ENCODE measurements at regions not wholly inside any gene's neighbourhood (a gene's known extent, or its start where the extent isn't known, plus 50 kb on each side); places are given as distances from the start of the nearest gene placed in this dataset.
"Not testable (repeated sequence)": the region's sequence is repeated elsewhere in the genome, so short reads cannot be mapped to it uniquely, and the experiment has no call there.

DNA sequence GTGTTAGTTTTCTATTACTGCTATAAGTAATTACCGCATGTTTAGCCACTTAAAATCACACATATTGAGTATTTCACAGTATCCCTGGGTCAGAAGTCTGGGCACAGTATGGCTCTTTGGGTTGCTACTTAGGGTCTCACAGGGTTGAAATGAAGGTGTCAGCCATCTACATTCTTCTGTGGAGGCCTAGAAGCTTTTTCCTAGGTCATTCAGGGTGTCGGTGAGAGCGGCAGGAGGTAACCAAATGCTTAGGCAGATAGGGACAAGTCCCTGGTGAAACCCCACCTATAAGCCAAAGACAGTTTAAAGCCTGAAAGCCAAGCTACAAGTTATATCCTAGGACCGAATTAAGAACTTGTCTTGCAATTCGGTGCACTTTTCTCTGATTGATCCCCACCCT lies 856.7 kb downstream of the PCDH17 start:
- DNase-seq (ENCODE audit: low read depth), result no peak

DNA sequence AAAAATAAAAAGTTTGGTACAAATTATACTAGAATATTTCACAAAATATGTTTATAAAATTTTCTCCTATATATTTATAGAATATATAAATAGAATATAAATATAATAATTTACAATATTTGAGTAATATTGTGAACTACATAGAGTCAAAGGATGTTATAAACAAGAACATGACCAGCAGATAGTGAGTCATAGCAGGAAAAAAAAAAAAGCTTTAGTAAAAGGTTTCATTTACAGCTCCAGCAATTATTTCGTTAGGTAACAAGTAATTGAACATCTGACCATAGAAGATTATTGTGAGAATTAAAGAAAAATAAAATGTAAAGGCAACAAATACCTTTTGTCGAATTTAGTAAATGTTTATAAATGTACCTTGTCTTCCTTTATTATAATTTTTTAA lies 864.1 kb downstream of the PCDH17 start:
- DNase-seq (ENCODE audit: low read depth), result no peak

DNA sequence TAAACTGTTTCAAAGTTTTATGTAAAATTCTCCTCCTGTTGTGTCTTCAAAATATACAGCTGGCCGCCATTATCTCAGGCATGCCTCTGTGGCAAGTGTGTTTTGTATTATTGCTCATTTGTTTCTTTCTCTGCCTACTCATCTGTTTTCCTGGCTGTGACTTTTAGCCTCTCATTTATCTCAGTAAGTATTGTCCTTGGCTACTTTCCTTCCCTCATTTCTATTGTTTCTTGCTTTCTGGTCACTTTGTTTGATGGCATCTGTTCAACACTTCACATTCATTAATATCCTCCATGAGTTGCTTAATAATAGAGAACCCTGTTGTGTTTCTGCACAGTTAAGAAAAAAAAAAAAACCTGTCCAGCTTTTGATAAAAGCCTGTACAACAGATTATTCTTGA lies 869.4 kb downstream of the PCDH17 start:
- DNase-seq (ENCODE audit: low read depth), result no peak

DNA sequence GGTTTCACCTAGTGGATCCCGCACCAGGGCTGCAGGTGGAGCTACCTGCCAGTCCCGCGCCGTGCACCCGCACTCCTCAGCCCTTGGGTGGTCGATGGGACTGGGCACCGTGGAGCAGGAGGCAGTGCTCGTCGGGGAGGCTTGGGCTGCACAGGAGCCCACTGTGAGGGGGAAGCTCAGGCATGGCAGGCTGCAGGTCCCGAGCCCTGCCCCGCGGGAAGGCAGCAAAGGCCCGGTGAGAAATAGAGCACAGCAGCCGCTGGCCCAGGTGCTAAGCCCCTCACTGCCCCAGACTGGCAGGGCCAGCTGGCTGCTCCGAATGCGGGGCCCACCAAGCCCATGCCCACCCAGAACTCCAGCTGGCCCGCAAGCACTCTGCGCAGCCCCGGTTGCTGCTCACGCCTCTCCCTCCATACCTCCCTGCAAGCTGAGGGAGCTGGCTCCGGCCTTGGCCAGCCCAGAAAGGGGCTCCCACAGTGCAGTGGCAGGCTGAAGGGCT lies 872.7 kb downstream of the PCDH17 start:
- DNase-seq (ENCODE audit: low read depth), result not testable (repeated sequence)

DNA sequence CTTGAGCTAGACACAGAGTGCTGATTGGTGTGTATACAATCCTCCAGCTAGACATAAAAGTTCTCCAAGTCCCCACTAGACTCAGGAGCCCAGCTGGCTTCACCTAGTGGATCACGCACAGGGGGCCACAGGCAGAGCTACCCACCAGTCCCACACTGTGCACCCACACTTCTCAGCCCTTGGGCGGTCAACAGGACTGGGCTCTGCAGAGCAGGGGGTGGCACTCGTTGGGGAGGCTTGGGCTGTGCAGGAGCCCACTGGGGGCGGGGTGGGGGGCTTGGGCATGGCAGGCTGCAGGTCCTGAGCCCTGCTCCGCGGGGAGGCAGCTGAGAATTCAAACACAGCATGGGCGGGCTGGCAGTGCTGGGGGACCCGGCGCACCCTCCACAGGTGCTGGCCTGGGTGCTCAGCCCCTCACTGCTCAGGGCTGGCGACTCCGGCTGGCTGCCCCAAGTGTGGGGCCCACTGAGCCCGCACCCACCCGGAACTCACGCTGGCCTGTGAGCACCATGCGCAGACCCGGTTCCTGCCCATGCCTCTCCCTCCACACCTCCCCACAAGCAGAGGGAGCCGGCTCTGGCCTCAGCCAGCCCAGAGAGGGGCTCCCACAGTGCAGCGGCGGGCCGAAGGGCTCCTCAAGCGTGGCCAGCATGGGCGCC lies 873.8 kb downstream of the PCDH17 start:
- not testable (repeated sequence) for DNase-seq (ENCODE audit: low read depth)

DNA sequence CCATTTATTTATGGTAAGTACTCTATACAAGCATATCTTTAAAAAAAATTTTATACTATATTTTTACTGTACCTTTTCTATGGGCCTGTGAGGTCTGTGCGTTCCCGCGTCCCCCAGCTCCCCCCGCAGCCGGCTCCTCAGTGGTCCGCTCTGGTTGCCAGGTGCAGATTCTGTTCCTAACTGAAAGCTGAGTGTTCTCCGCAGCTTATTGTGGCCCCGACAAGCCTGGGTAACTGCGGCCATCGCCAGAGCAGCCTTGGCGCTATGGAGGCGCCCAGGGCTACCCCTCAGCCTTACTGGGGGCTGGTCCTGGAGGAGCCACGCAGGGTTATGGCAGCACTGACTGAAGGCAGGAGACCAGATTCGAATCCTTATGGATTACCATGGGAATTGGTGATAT lies 896.8 kb downstream of the PCDH17 start:
- no peak for DNase-seq (ENCODE audit: low read depth)

DNA sequence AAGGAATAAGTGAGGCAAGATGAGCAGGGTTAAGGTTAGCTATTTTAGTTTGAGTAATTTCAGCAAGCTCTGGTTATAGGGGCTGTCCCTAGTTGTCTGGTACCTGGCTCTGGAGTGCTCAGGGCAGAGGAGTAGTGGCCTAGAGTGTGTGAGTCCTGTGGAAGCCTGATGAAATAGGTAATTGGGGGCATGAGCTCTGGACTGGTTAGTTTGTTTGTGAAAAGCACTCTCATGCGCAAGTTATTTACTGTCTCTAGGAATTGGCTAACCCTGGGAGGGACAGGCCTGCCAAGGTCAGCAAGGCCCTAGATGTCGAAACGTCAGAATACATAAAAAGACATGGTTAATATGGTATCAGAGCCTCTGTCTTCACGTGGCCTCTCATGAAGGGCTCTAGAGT lies 900.1 kb downstream of the PCDH17 start:
- no peak for DNase-seq (ENCODE audit: low read depth)

DNA sequence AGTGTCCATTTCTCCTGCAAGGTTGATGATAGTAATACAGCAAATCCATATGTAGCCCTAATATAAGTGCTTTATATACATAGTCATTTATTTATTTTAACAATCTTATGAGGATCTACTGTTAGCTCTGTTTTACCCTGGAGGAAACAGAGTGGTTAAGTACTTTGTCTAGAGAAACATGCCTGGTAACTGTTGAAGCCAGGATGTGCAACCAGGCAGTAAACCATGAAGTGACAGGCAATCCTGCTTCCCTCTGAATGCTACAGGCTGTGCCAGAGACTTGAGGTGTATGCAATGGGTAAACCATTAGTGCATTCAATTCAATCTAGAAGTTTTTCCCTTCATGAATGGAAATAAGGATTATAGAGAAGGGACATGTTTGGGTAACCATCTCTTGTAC lies 911.0 kb downstream of the PCDH17 start:
- no peak for DNase-seq (ENCODE audit: low read depth)

DNA sequence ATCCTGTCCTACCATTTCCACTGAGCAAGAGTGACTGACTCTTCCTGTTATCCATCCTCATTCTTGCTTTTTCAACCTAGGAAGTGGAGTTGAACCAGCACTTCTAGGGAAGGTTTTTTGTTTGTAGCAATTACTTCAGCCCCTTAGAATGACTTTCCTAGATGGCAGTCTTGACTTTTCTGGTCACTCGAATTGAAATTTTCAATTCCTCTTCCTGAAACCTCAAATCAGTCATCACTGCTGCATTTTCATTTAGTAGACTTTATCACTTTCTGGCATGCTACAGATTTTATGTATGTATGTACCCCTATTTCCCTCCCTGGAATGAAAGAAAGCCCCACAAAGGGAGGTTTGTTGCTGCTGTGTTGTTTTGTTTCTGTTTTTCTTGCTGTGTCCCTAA lies 915.9 kb downstream of the PCDH17 start:
- DNase-seq (ENCODE audit: low read depth), result no peak

DNA sequence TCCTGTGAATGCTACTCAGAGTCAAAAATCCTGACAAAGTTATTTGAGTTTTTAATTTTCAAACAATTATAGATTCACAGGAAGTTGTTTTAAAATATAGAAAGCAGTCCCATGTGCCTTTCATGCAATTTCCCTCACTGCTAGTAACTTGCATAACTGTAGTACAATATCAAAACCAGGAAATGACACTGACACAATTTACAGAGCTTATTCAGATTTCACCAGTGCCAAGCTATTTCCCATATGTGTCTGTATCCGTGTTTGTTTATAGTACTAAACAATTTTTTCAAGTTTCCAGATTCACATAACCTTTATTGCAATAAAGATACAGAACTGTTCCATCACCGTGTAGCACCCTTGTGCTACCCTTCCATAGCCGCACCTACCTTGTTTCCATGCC lies 934.6 kb downstream of the PCDH17 start:
- DNase-seq (ENCODE audit: low read depth), result no peak

DNA sequence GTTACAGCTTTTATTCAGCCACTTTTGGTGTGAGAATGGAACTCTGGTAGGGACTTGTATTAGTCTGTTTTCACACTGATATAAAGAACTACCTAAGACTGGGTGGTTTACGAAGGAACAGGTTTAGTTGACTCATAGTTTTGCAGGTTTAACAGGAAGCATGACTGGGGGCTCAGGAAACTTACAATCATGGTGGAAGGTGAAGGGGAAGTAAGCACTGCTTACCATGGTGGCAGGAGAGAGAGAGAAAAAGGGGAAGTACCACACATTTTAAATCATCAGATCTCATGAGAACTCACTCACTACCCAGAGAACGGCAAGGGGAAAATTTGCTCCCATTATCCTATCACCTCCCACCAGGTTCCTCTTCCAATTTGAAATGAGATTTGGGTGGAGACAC lies 942.2 kb downstream of the PCDH17 start:
- no peak for DNase-seq (ENCODE audit: low read depth)

DNA sequence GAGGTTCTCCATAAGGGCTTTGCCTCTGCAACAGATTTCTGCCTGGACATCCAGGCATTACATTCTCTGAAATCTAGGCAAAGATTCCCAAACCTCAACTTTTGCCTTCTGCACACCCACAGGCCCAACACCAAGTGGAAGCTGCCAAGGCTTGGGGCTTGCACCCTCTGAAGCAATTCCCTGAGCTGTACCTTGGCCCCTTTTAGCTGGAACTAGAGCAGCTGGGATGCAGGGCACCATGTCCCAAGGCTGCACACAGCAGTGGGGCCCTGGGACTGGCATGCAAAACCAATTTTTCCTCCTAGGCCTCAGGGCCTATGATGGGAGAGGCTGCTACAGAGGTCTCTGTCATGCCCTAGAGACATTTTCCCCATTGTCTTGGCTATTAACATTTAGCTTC lies 943.2 kb downstream of the PCDH17 start:
- no peak for DNase-seq (ENCODE audit: low read depth)

DNA sequence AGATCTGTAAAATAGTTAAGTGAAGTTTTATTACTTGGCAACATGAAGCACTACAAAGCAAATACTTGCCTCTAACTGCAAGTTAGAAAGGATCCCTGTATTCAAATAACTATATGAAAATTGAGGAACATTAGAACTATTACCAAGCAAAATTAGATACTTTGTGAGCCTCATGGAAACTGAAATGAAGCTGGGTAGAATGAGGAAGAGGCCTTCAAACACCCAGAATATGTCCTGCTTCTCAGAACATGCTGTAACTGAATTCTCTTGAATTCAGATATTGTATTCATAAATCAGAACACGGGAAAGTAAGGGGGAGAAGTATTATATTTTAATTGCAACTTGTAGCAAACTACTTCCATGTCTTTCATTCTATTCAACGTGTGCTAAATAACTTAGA lies 947.9 kb downstream of the PCDH17 start:
- DNase-seq (ENCODE audit: low read depth), result no peak

DNA sequence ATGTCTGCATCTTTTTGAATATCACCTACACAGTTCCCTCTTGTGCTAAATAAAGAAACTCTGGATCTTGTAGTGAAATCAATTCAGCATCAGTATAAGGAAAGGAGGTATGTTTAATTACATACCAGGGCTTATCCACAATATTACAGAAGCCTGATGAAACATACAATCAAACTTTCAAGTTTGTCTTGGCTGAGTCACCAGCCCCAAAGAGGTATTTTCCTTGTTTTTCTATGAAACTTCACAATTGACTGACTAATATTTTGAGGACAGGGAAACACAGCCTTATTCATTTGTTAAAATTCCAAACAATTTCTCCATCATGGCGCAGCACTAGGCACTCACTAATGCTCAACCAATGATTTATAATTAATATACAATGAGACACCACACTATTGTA lies 952.4 kb downstream of the PCDH17 start:
- no peak for DNase-seq (ENCODE audit: low read depth)

DNA sequence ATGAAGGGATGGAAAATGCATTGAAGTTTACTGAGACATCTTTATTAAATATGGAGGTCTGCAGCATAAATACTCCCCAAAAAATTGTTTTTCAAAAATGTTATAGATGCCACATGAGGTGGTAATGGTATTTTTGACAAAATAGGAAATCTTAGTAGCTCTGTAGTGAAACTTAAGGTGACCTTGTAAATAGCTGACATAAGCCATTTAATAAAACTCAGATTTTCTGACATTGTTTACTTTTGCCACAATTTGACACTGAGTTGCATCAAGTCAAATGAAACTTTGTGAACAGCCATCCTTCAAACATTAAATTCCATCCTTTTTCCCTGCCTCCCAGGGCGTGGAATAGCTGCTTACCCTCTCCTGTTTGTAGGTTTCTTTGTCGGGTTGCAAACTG lies 953.1 kb downstream of the PCDH17 start:
- DNase-seq (ENCODE audit: low read depth), result no peak

DNA sequence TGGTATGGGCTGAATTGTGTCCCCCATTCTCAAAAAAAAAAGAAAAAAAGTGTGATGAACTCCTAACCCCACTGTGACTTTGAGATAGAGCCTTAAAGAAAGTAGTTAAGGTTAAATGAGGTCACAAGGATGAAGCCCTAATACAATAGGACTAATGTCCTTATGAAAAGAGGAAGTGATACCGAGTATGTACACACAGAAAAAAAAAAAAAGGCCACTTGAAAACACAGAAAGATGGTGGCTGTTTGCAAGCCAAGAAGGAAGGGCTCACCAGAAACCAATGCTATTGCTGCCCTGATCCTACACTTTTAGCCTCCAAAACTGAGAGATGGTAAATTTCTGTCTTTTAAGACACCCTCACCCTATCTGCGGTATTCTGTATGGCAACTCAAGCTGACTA lies 955.6 kb downstream of the PCDH17 start:
- DNase-seq (ENCODE audit: low read depth), result no peak

DNA sequence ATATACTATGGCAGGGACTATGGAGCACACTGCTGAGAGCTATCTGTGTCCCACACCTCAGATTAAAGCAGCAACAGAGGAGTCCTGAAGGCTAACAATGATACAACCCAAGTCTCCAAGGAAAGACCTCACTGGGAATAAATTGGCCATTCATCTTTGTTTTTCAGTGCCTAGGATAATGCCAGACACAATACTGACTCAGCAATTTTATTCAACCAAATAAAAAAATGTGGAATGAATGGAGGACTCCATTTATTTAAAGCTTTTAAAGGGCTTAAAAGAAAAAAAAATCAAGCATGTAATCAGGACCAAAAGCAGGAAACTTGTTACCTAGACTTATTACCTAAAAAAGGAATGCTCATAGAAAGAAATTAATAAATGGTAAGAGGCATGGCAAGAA lies 960.5 kb downstream of the PCDH17 start:
- no peak for DNase-seq (ENCODE audit: low read depth)

DNA sequence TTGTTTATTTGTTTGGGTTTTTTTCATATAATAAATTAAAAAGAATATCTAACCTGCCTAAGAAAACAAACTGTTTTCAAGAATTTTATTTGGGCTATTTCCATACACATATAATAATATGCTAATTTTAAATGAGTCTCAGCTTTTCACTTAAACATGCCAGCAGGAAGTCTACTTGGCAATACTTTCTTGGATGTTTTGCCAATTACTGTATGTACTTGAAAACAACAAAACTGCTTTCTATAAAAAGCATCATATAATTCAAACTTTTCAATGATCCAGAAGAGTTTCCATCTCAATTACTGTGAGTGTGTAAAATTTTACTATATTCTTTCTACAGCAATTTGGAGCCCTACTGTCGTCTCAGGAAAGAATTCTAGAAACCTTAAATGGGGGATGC lies 961.2 kb downstream of the PCDH17 start:
- no peak for DNase-seq (ENCODE audit: low read depth)

DNA sequence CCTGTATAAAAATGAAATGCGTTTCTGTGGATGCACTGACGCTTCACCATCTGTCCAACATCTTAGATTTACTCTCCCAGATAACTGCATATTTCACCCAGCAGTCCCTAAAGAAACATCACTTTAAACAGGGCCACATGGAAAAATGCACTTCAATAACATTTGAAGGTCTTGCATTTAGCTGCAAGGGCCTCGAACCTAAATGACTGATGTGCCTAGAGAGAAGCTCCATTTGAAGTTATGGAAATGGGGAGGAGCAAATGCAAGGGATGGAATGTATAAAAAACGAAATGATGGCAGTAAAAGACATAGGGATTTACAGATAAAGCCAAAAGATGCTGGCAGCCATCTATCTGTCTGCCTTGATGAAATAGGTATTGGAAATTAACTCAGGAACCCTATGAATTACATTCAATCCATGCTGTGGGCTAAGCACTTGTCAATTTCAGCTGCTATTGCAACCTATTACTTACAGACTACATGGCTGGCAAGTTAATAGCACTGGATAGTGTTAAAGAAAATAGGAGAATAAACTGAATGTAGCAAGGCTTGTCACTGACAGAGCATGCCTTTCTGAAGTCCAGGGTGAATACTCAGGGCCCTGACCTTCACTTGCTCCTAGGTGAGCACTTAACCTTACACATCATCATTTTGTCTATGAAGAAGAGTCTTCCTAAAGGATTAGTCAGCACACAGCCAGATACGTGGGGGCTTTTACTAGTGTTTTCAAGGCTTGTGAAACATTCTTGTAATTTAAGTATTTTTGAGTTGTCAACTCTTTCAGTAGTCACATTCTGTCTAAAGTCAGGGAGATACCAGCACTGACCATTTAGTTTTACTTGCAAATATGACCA lies 963.4 kb downstream of the PCDH17 start:
- no peak for DNase-seq (ENCODE audit: low read depth)

DNA sequence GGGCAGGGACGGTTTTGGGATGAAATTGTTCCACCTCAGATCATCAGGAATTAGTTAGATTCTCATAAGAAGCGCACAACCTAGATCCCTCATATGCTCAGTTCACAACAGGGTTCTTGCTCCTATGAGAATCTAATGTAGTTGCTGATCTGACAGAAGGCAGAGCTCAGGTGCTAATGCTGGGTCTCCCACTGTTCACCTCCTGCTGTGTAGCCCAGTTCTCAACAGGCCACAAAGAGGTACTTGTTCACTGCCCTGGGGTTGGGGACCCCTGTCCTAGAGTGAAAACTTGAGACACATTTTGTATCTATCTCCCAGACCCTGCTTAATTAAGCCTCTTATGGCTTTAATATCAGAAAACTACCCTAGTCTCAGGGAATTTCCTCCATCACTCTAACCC lies 966.0 kb downstream of the PCDH17 start:
- DNase-seq (ENCODE audit: low read depth), result no peak

DNA sequence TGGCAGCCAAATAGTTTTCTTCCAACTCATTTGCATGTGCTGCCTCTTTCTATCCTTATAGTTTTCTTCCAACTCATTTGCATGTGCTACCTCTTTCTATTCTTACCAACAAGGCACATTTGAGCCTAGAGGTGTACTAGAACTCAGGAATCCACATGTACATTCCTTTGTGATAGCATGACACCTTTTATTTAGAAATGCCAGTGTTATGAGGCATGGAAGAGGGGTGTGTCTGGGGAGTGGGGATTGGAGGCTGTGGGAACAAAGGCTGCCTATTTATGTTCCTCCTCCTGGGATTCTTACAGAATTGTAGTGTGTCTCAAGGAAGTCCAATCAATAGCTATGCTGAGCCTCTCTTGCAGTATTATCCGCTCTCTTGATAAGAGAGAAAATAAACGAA lies 966.7 kb downstream of the PCDH17 start:
- DNase-seq (ENCODE audit: low read depth), result no peak

DNA sequence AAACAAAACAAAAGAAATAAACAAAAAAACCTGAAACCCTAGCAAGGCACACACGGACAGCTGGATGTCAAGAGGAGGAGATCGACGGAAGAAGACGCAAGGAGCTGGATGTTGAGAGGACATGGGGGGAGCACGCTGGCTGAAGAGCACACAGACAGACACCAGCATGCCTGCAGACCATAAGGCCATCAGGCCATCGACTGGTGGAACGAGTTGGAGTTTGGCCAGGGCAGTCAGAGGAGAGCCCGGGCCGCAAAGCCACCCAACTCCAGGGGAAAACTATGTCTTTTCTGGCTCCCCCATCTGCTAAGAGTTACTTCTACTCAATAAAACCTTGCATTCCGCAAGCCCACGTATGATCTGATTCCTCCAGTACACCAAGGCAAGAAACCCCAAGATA lies 979.6 kb downstream of the PCDH17 start:
- DNase-seq (ENCODE audit: low read depth), result no peak

DNA sequence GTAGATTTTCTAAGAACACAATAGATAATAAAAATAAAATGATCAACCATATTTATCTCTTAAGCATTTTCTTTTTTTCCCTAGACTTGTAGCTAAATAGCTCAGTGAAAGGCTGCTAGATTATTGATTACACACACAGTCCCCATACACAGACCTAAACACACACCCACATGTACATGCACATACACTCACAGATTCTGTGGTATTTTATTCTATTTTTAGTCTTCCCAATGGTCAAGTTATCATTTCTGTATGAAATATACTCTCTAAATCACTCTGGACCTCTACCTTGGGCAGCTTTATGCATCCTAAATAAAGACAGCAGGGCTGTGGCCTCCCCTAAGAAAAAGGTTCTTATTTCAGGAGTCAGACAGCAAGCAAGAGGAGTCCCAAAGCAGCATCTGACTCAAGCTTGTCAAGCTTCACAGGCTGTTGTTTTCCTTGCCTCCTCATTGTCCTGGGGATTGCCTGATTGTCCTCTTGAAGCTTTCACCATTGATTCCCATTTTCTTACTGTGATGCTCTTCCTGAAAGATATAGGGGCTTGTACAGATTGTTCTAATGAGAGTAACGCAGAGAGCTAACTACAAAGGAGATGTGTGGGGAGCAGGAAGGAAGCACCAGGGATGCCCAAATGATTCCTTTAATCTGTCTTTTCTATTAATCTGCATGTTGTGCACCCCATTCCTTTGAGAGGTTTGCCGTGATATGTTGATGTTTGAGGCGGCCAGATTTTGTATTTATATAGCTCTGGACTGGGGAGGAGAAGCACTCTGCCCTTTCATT lies 986.5 kb downstream of the PCDH17 start:
- no peak for DNase-seq (ENCODE audit: low read depth)
